Adipocyte (in vitro differentiated cells): ENCODE measurements at regions not wholly inside any gene's neighbourhood (a gene's known extent, or its start where the extent isn't known, plus 50 kb on each side); places are given as distances from the start of the nearest gene placed in this dataset.

ENCODE experiments used
- DNase-seq: peaks from one replicate; pipeline ENCODE4 v3.0.0-alpha.2; 2015; ENCODE audit warnings: low read depth
- H3K27me3 ChIP-seq: replicated peaks from 2 replicates; pipeline ENCODE4 v1.7.0; 2013; ENCODE audit warnings: mild to moderate bottlenecking, low read length, moderate library complexity; ENCODE audit not compliant: control insufficient read depth, insufficient read depth
- H3K36me3 ChIP-seq: 2 replicates; pipeline ENCODE4 v1.7.0; 2013; ENCODE audit warnings: low read length, mild to moderate bottlenecking, moderate library complexity; ENCODE audit not compliant: control insufficient read depth, insufficient read depth, severe bottlenecking
- H3K4me1 ChIP-seq: 2 replicates; pipeline ENCODE4 v1.7.0; 2013; ENCODE audit warnings: mild to moderate bottlenecking, low read length, moderate library complexity; ENCODE audit not compliant: control insufficient read depth, insufficient read depth
- H3K4me3 ChIP-seq: 2 replicates; pipeline ENCODE4 v1.7.0; 2013; ENCODE audit warnings: mild to moderate bottlenecking, low read length, moderate library complexity
- H3K9ac ChIP-seq: 2 replicates; pipeline ENCODE4 v1.7.0; 2013; ENCODE audit warnings: mild to moderate bottlenecking, low read length, moderate library complexity
- H3K9me3 ChIP-seq: 2 replicates; pipeline ENCODE4 v1.7.0; 2013; ENCODE audit warnings: mild to moderate bottlenecking, low read length, moderate library complexity; ENCODE audit not compliant: control insufficient read depth

DNA sequence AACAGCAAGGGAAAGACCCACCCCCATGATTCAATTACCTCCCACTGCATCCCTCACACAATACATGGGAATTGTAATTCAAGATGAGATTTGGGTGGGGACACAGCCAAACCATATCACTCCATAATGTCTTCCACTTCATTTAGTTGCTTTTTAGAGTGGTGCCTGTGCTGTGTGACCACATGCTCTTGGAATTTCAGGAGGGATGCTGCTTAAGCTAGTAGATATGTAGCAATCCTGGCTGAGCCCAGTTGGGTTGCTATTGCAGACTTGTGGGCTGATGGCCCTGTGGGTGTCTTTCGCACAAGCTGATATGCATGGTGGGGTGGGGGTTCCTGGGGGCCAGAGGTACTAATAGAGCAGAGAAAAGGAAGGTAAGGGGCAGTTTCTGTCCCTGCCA lies 160.4 kb upstream of the SYT6 start:
- no peak overlapping the region for H3K4me3 ChIP-seq
- no peaks in the 10 kb centered on the region for H3K36me3 ChIP-seq
- peaks cover 38% of the 10 kb centered on the region for H3K4me1 ChIP-seq
- H3K27me3 ChIP-seq, result no peaks in the 10 kb centered on the region
- no peak overlapping the region for H3K9ac ChIP-seq
- peak; percentile 19 for DNase-seq
- H3K9me3 ChIP-seq, result peaks cover 8% of the 10 kb centered on the region

DNA sequence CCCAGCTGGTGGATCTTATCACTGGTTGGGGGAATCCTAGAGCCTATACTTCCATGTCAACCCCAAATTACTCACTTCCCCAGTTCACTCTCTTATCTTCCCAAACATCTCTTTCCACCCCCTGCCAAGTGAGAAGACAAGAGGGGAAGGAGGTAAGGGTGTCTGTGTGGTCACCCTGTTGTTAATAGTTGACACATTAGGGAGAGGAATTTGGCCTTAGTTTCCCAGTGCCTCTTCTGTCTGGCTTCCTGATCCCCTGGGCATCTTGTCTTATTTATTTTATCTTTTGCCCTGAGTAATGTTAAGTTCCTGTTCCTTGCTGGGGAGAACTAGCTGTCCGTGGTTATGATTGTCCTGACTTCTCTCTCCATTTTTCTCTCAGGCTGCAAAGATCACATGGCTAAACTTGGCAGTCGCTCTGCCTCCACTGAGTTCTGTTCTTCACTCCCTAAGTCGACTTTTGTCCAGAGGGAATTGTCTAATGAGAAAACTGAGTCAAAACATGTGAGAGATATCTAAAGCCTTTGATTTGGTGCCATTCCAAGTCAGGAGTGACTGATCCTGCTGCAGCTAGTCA lies 157.1 kb upstream of the SYT6 start:
- peaks cover 8% of the 10 kb centered on the region for H3K9me3 ChIP-seq
- no peak overlapping the region for H3K9ac ChIP-seq

DNA sequence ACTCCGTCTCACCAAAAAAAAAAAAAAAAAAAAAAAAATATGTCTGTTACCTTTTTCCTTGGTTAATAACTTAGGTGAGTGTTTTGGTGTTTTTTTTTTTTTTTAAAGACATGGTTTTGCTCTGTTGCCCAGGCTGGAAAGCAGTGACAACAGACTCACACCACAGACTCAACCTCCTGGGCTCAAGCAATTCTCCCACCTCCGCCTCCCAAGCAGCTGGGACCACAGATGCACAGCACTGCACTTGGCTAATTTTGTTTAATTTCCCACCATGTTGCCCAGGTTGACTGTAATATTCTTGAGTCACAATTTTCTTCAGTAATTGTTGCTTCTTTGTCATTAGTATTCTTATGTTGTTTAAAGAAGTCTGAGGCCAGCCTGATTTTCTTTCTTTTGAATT lies 149.2 kb upstream of the SYT6 start:
- Histone ChIP-seq H3K4me1 (peaks cover 9% of the 10 kb centered on the region), H3K4me3 (no peak overlapping the region), H3K36me3 (no peaks in the 10 kb centered on the region), H3K9ac (no peak overlapping the region), H3K9me3 (no peaks in the 10 kb centered on the region), H3K27me3 (peaks cover 11% of the 10 kb centered on the region)
- no peak for DNase-seq

More for the DNA sequence above, 157.1 kb upstream of the SYT6 start:
- no peak overlapping the region for H3K4me3 ChIP-seq
- no peaks in the 10 kb centered on the region for H3K36me3 ChIP-seq
- DNase-seq, result peak; percentile 59
- peaks cover 30% of the 10 kb centered on the region for H3K4me1 ChIP-seq
- H3K27me3 ChIP-seq, result no peaks in the 10 kb centered on the region

DNA sequence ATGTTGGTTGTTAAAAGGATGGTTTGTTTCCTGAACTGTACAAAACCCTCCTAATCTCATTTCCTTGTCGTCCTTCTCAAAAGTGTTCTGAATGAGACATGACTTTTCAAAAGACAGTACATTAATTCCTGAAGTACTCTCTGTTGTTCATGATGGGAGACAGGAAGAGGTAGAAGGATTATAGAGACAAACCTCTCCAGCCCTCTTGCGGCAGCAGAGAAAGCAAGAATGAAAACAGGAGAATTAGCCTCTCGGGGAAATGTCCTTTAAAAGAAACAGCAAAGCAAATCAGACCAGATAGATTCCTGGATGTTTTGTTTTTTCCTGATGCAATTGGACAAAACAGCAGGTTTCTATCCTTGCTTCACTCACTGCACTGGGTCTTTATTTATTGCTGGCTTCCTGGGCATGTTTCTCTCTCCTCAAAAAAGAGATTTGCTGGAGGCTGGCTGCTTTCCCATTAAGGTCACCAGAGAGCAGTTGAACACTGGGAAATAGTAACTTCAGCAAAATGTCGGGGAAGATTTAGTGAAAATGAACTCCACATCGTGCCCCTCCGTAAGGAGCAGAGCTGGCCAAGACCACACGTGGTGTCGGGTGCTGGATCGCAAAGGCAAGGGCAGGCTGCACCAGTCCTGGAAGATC lies 145.8 kb upstream of the SYT6 start:
- H3K9me3 ChIP-seq, result no peaks in the 10 kb centered on the region
- no peak for DNase-seq
- H3K4me3 ChIP-seq, result peak overlapping the region; percentile 63
- H3K9ac ChIP-seq, result peak overlapping the region; percentile 61
- peaks cover 9% of the 10 kb centered on the region for H3K4me1 ChIP-seq
- H3K27me3 ChIP-seq, result peaks cover 11% of the 10 kb centered on the region
- no peaks in the 10 kb centered on the region for H3K36me3 ChIP-seq

DNA sequence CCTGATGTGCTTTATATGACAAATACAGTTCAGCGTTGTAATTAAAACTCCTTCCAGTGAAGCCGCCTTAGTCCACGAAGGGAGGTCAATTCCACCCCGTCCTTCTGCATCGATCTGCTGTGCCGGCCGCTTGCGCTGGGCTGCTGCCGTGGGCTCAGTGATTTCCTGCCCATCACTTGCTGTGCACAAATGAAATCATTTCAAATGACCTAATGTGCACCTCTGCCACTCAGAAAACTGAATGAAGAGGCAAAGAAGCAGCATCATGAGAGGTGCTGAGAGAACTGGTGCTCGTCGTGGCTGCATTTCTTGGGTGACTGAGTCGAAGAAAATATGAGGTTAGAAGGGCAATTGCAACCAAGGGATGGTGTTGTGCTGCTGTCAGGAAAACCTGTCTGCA lies 144.3 kb upstream of the SYT6 start:
- no peak for DNase-seq
- no peak overlapping the region for H3K9ac ChIP-seq
- H3K4me1 ChIP-seq, result peaks cover 9% of the 10 kb centered on the region
- H3K4me3 ChIP-seq, result no peak overlapping the region
- H3K27me3 ChIP-seq, result peaks cover 11% of the 10 kb centered on the region
- no peaks in the 10 kb centered on the region for H3K9me3 ChIP-seq
- H3K36me3 ChIP-seq, result no peaks in the 10 kb centered on the region

DNA sequence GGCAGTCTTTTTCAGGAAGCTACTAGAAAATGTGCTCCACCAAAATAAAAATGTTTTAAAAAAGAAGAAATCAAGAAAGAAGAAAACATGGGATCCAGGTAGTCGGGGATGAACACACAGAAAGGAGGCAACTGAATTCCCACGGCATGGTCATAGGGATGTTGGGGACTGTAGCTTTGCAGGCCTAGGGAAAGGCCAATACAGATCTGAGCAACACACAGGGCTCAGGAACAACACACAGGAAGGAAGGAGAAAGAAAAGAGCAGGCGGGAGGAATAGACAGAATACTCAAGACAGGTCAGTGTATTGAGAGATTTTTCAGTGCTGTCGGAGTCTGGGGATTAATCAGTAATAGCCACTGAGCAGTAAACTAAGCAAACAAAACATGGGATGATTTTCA lies 142.7 kb upstream of the SYT6 start:
- peaks cover 11% of the 10 kb centered on the region for H3K27me3 ChIP-seq
- peaks cover 9% of the 10 kb centered on the region for H3K4me1 ChIP-seq
- no peak for DNase-seq
- H3K36me3 ChIP-seq, result no peaks in the 10 kb centered on the region
- H3K4me3 ChIP-seq, result no peak overlapping the region
- no peak overlapping the region for H3K9ac ChIP-seq
- H3K9me3 ChIP-seq, result no peaks in the 10 kb centered on the region

DNA sequence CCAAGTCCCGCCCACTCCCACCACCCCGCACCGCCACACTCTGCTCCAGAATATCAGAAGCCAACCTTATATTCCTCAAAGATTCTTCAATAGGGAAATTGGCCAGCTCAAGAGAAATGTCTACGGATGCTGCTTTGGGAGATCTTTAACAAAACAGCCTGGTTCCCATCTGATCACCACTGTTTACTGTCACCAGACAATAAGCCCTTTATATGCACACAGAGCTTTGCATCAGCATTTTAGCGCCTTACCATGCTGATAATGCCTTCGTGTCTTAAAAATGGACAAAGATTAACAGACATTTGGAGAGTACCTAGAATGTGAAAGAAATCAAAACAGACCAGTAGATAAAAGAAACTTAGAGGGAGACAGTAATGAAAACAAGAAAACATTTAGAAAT lies 141.7 kb upstream of the SYT6 start:
- H3K4me1 ChIP-seq, result peaks cover 9% of the 10 kb centered on the region
- H3K36me3 ChIP-seq, result no peaks in the 10 kb centered on the region
- no peaks in the 10 kb centered on the region for H3K9me3 ChIP-seq
- H3K27me3 ChIP-seq, result peaks cover 11% of the 10 kb centered on the region
- H3K4me3 ChIP-seq, result no peak overlapping the region
- no peak for DNase-seq
- H3K9ac ChIP-seq, result no peak overlapping the region

DNA sequence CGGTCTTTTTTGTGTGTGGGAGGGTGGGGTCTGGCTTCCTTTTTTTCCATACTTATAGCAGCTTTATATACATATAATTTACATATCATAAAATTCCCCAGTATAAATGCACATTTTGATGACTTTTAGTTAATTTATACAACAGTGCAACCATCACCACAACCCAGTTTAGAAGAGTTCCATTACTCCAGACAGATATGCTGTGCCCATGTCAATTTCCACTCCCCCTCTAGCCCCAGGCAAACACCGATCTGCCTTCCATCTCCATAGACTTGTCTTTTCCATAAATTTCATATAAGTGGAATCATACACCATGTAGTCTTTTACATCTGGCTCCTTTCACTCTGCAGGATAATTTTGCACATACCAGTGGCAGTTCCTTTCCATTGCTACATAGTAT lies 139.2 kb upstream of the SYT6 start:
- DNase-seq, result no peak
- Histone ChIP-seq H3K9ac (no peak overlapping the region), H3K4me1 (no peaks in the 10 kb centered on the region), H3K9me3 (no peaks in the 10 kb centered on the region), H3K4me3 (no peak overlapping the region), H3K36me3 (no peaks in the 10 kb centered on the region), H3K27me3 (no peaks in the 10 kb centered on the region)

DNA sequence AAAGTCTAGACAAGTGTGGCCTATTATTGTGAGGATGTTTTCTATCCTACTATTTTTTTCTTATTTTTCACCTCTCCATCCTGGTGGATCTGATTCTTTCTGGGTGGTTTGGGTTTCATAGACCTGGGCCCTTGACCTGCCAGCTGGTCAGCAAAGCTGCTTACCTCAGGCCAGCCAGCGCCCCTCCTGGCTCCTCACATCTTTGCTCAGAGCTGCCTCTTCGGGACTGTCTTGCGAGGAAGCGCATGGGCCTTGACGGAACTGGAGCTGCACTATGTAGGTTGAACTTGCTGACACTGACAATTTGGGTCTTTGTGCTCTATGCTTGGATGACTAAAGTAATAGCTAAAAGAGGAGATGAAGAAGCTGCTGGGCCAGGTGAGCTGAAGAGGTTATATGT lies 138.5 kb upstream of the SYT6 start:
- no peaks in the 10 kb centered on the region for H3K27me3 ChIP-seq
- no peaks in the 10 kb centered on the region for H3K4me1 ChIP-seq
- H3K9me3 ChIP-seq, result no peaks in the 10 kb centered on the region
- DNase-seq, result no peak
- no peak overlapping the region for H3K4me3 ChIP-seq
- no peak overlapping the region for H3K9ac ChIP-seq
- no peaks in the 10 kb centered on the region for H3K36me3 ChIP-seq

DNA sequence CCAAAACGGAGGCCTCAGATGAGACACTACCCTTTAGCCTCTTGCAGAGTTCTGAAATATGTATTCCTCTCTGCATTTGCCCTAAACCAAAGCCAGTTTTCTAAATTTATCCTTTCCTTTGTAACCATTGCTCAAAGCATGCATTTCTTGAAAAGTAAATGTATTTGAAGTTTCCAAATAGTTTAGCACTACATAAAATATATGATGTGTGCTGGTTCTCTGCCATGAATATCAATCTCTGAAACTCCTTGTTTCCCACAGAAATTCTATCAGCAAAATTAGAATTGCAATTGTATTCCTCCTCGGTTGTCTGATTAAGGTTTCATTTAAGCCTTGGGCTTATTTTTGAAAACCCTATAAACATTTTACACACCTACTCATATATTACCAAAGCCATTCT lies 137.1 kb upstream of the SYT6 start:
- Histone ChIP-seq H3K27me3 (no peaks in the 10 kb centered on the region), H3K9ac (no peak overlapping the region), H3K4me3 (no peak overlapping the region), H3K4me1 (no peaks in the 10 kb centered on the region), H3K36me3 (no peaks in the 10 kb centered on the region), H3K9me3 (no peaks in the 10 kb centered on the region)
- DNase-seq, result no peak

DNA sequence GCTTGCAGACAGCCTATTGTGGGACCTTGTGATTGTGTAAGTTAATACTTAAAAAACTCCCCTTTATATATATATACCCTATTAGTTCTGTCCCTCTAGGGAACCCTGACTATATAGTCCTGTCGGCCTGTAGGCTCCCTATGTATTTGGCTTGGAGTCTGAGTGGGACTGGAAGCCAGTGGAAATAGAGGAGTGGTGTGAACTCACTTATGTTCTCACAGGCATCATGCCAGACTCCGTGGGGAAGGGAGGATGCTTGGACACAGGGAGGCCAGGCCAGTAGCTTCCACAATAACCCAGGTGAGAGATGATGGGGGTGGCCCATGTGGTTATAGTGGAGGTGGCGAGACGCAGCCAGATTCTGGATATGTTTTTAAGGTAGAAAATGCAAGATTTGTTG lies 136.7 kb upstream of the SYT6 start:
- H3K9me3 ChIP-seq, result no peaks in the 10 kb centered on the region

DNA sequence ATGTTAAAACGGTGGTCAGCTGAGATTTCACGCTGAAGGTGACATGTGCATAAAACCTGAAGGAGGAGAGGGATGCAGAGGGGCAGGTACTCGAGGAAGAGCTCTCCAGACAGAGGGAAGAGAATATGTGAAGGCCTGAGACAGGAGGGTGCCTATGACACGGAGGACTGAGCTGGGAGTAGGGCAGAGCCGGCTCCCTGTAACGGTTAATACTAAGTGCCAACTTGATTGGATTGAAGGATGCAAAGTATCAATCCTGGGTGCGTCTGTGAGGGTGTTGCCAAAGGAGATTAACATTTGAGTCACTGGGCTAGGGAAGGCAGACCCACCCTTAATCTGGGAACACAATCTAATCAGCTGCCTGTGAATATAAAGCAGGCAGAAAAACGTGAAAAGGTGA lies 136.2 kb upstream of the SYT6 start:
- H3K9ac ChIP-seq, result no peak overlapping the region
- DNase-seq, result no peak
- no peaks in the 10 kb centered on the region for H3K4me1 ChIP-seq
- H3K9me3 ChIP-seq, result no peaks in the 10 kb centered on the region
- H3K27me3 ChIP-seq, result no peaks in the 10 kb centered on the region
- no peak overlapping the region for H3K4me3 ChIP-seq
- no peaks in the 10 kb centered on the region for H3K36me3 ChIP-seq

More for the DNA sequence above, 136.7 kb upstream of the SYT6 start:
- H3K4me3 ChIP-seq, result no peak overlapping the region
- H3K9ac ChIP-seq, result no peak overlapping the region
- H3K4me1 ChIP-seq, result no peaks in the 10 kb centered on the region
- DNase-seq, result no peak
- no peaks in the 10 kb centered on the region for H3K27me3 ChIP-seq
- no peaks in the 10 kb centered on the region for H3K36me3 ChIP-seq
